ENCODE measurements at regions not wholly inside any gene's neighbourhood (a gene's known extent, or its start where the extent isn't known, plus 50 kb on each side); places are given as distances from the start of the nearest gene placed in this dataset.

GRCh38 chr3:162719684-162720341 is 1223.2 kb downstream of the OTOL1 start:
- TF ChIP-seq CTCF (conservative IDR thresholded peaks at IDR 0.05; ENCODE audit: low read length) (no peak), EZH2phosphoT487 (IDR thresholded peaks at IDR 0.05; ENCODE audit: borderline replicate concordance, low read depth, low read length) (no peak)

Data from OCI-LY7 (cell line).